NOMO-1 (cell line): ENCODE measurements at regions not wholly inside any gene's neighbourhood (a gene's known extent, or its start where the extent isn't known, plus 50 kb on each side); places are given as distances from the start of the nearest gene placed in this dataset.
"Not testable (repeated sequence)": the region's sequence is repeated elsewhere in the genome, so short reads cannot be mapped to it uniquely, and the experiment has no call there.

Source experiments
- DNase-seq, 2 experiments: peaks; one replicate each; lab custom pipeline; 2025; ENCODE audit not compliant: unreplicated experiment in 2 of 2; lab: John Stamatoyannopoulos, UW

GRCh38 chr12:131353376-131353775, 357.5 kb upstream of the SFSWAP start:
- DNase-seq: no peak

GRCh38 chr12:131353826-131354225, 357.1 kb upstream of the SFSWAP start:
- DNase-seq: no peak

GRCh38 chr12:131355361-131356245, 355.3 kb upstream of the SFSWAP start:
- DNase-seq: no peak

DNA sequence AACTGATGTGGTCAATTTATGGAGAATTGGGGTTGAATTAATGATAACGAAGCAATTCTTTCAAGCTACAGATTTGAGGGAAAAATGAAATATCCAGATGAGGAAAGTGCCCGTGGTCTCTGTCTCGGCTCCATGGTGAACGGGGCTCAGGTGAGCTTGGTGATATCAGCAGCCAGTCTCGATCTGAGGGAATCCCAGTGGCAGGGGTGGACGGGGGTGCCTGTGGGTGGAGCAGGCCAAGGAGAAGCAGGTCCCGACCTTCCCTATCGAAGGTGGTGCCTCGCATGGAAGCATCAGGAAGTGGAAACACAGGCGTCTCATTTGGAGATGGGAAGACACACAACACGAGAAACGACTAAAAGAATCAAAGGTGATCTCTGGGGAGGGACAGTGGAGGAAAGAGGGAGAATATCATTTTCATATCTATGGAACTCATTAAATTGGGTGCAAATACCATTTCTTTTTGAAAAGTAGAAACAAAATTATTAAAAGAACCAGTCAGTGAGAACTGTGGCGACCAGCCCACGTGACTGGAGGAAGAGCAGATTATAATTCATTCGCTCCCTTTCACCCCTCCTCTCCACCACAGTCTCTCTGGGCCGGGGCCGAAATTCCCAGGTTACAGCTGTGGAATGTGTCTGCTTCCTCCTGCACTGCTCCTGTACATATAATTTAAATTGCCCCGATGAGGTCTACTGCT, 354.3 kb upstream of the SFSWAP start:
- DNase-seq: no peak

DNA sequence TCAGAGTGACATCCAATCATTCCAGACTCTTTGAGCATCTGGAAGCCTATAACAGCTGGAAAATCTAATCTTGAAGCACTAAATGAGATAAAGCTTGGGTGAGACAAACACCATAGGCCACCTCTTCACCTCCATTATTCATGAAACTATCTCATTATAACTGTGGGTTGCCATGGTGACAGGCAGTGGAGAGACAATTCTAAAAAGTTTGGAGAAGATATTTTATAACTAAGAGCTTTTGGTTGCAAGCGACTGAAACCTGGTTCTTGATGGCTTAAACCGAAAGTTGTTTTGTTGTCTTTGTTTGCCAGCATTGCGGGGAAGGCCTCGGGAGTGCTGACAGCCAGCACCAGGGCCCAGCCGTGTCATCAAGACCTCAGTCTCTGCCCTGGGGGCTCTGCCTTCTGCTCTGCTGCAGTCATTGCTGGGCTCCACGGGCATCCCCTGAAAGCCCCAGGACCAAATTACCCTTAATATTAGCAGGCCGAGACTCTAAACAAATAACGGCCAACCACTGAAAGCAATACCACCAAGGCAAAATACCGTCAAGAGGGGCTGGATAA, 353.6 kb upstream of the SFSWAP start:
- no peak for DNase-seq

GRCh38 chr12:131357920-131358319, 353.0 kb upstream of the SFSWAP start:
- no peak for DNase-seq

DNA sequence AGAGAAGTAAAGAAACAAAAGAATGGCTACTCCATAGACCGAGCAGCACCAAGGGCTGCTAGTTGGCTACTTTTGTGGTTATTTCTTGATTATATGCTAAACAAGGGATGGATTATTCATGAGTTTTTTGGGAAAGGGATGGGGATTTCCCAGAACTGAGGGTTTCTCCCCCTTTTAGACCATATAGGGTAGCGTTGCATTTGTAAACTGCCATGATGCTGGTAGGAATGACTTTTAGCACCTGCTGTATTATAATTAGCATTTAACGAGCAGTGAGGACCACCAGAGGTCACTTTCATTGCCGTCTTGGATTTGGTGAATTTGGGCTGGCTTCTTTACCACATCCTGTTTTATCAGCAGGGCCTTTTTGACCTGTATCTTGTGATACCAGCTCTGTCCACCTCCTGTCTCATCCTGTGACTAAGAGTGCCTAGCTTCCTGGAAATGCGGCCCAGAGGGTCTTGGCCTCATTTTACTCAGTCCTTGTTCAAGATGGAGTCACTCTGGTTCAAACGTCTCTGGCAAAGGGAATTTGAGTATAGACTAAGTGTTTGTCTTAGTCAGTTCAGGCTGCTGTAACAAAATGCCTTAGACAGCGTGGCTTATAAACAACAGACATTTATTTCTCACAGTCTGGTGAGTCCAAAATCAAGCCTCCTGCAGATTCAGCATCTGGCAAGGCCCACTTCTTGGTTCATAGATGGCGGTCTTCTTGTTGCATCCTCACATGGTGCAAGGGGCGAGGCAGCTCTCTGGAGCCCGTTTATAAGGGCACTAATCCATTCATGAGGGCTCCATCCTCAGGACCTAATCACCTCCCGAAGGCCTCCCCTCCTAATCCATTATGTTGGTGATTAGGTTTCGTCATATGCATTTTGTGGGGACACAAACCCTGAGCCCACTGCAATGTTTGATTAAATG, 348.3 kb upstream of the SFSWAP start:
- no peak for DNase-seq

GRCh38 chr12:131363393-131363792, 347.5 kb upstream of the SFSWAP start:
- DNase-seq: no peak

- DNase-seq: no peak
These were observed 346.9 kb upstream of the SFSWAP start for GRCh38 chr12:131363841-131364495.

GRCh38 chr12:131364903-131365820, 345.7 kb upstream of the SFSWAP start:
- DNase-seq: no peak

- no peak for DNase-seq
These were observed 345.0 kb upstream of the SFSWAP start for GRCh38 chr12:131365821-131366260.

DNA sequence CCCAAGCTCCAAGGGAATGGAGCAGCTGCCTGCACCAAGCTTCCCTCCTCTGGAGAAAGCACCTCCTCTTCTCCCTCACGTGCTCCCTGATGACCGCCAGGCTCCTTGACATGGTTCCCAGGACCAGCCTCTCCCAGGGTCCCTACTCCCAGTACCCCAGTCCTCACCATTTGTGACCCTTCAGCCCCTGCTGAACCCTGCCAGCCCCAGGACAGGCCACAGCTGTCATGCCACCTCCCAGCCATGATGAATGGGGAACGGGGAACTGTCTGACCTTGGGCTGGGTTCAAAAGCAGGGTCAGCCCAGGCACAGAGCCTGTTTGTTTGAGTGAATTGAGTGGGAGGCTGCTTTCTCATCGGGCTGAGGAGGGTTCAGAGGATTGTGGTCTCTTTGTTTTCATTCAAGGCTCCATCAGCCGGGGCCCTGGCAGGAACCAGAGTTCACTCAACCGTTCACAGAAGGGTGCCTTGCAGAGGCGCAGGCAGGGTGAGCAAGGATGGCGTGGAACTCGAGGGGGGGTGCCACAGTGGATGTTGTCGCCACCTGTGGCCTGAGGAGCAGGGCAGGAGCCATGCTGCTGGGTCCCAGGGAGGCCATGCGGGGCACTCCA, 344.5 kb upstream of the SFSWAP start:
- DNase-seq: no peak

DNA sequence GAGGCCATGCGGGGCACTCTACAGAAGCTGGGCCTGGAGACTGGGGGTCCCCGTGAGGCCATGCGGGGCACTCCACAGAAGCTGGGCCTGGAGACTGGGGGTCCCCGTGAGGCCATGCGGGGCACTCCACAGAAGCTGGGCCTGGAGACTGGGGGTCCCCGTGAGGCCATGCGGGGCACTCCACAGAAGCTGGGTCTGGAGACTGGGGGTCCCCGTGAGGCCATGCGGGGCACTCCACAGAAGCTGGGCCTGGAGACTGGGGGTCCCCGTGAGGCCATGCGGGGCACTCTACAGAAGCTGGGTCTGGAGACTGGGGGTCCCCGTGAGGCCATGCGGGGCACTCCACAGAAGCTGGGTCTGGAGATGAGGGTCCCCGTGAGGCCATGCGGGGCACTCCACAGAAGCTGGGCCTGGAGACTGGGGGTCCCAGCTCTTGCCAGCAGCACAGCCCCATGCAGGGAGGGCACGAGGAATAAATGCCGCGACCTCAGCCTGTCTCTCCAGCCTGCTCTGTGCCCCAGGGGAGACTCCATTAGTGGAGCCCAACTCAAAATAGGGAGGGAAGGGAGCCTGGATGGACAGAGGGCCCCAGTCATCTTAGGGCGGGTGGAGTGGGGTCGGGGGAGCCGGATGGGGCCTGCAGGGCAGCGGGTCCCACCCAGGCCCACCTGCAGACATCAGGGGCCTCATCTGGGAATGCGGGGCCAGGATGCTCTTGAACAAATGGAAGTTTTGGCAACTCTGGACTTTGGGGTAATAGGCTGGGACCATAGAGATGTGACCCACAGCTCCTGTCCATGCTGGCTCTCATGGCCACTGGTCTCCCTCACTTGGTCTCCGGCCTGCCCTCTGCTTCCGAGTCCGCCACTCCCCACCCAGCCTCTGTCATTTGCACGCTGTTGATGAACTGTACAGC, 343.6 kb upstream of the SFSWAP start:
- DNase-seq: not testable (repeated sequence)

- no peak for DNase-seq
These were observed 342.8 kb upstream of the SFSWAP start for GRCh38 chr12:131367983-131368667.

DNA sequence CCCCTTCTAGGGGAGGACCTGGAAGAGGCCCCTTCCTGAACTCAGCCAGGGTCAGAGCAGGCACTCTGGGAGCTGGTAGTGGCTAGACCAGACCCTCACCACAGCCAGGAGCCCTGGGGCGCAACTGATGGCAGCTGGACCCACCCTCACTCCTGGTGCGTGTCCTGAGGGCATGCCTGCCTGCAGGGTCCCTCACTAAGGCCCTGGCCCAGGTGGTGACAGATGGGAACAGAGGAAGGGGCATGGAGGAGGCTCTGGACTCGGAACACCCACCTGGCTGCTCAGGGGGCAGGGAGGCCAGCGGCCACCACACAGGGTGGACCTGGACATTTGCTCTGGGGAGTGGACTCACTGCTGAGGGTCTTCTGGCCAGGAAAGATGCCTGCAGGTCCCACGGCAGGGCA, 342.2 kb upstream of the SFSWAP start:
- no peak for DNase-seq

- DNase-seq: no peak
These were observed 341.6 kb upstream of the SFSWAP start for GRCh38 chr12:131369094-131369845.
